Pancreas (tissue), 10 donors: ENCODE measurements at regions not wholly inside any gene's neighbourhood (a gene's known extent, or its start where the extent isn't known, plus 50 kb on each side); places are given as distances from the start of the nearest gene placed in this dataset.

Experiments used
- ATAC-seq, 4 donors: fragments of 200-7000 bp; cut with Tn5 transposase; one replicate each; pipeline versions ENCODE4 v1.8.0 to v1.9.1; 2020; ENCODE audit warnings: mild to moderate bottlenecking in 4 of 4, moderate library complexity in 4 of 4
- DNase-seq, 6 donors: peaks; one replicate each; pipeline ENCODE4 v3.0.0-alpha.2; 2020
- FAIRE-seq: peaks from 2 replicates; lab custom pipeline; 2012; peaks lifted over from hg19 to GRCh38; lab: Jason Lieb, UNC
- H3K27ac ChIP-seq, 4 donors: fragments of 200-600 bp; sonication (generic); 1 replicate in 3 of 4; 2 replicates in 1 of 4; pipeline versions ENCODE4 v1.5.0 to v1.8.0; 2020
- H3K27me3 ChIP-seq, 4 donors: fragments of 200-600 bp; one replicate each; pipeline ENCODE4 v1.8.0; 2021
- H3K36me3 ChIP-seq, 3 donors: fragments of 200-600 bp; sonication (generic) in 1 of 3; one replicate each; pipeline versions ENCODE4 v1.5.0 to v1.8.0; 2020 to 2021
- H3K4me1 ChIP-seq, 3 donors: fragments of 200-600 bp; one replicate each; pipeline ENCODE4 v1.8.0; 2021
- H3K4me3 ChIP-seq, 4 donors: fragments of 200-600 bp; sonication (generic) in 2 of 4; one replicate each; pipeline versions ENCODE4 v1.5.0 to v1.8.0; 2020 to 2021
- H3K9me3 ChIP-seq, 4 donors: fragments of 200-600 bp; one replicate each; pipeline ENCODE4 v1.8.0; 2021
- WGBS, 2 donors: extraction: QIAGEN DNeasy Blood & Tissue Kit; methylation state at CpG; one replicate each; pipeline ENCODE4 v1.1.7; 2013; 5-methylcytosine and 5-hydroxymethylcytosine counted together
- intact Hi-C, 3 donors: fragments of 100-400 bp; cut with DNase I; formaldehyde crosslinking; loops; one replicate each; pipeline versions ENCODE4 v1.11.1 to v1.14.2; 2022
- TF ChIP-seq, protein P1 (sequence below), 4 donors: fragments of 200-600 bp; sonication (generic) in 3 of 4; IDR thresholded peaks; one replicate each; pipeline versions ENCODE4 v1.5.0 to v1.8.0; 2021; ENCODE audit warnings: antibody characterized with exemption in 4 of 4
- donor health status: healthy with polysubstance abuse.
- donor health status: DM: no; HTN: no; CAD: no; lungs with moderate emphysema.
- donor health status: DM: no; HTN: no; CAD: no.
- donor health status: control.
- donor health status: control.
- donor health status: Bipolar disorder and iron deficiency.
- donor health status: DM: yes; HTN: yes; CAD: no.
- donor health status: DM: no; HTN: no; CAD: no.
- donor health status: DM: no; HTN: no; CAD: no.
- donor health status: DM: yes; HTN: yes; CAD: no.

DNA sequence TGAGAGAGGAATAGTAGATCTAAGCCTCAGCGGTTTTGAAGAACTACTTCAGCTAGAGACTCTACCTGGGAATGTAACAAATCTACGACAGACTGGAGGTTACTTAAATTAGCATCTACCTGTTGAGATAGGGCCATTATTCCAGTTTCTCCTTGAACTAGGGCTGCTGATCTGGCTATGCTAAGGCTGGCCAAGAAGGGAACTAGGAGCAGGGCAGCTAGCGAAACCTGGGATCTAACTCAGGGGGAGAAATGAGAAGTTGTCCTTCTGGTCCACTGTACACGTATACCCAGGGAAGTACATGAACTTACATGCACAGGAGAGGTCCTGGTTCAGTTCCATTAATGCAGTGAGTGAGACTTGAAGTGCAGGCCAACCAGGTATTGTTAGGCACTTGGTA lies 156.7 kb downstream of the TRIM27 start:
- WGBS, 2 donors: 17 to 19% methylated on average over 4 of the region's 4 CpGs

DNA sequence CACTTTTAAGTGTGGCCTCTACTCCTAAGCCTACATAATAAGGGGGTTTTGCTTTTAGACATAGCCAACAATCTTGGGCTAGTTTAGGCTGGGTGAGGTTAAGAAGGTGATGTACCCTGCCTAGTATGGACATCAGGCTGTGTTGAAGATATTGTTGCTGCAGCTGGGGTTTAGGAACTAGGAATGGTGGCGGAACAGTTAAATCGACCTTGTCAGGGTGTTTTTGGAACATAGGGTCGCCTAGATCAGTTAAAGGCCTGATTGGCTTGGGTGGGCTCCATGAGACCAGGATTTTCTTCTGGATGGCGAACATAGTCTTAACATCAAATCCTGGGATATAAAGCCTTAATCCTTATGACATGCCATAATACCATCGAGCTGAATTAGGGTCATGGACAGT lies 156.1 kb downstream of the TRIM27 start:
- TF ChIP-seq, protein P1, sequence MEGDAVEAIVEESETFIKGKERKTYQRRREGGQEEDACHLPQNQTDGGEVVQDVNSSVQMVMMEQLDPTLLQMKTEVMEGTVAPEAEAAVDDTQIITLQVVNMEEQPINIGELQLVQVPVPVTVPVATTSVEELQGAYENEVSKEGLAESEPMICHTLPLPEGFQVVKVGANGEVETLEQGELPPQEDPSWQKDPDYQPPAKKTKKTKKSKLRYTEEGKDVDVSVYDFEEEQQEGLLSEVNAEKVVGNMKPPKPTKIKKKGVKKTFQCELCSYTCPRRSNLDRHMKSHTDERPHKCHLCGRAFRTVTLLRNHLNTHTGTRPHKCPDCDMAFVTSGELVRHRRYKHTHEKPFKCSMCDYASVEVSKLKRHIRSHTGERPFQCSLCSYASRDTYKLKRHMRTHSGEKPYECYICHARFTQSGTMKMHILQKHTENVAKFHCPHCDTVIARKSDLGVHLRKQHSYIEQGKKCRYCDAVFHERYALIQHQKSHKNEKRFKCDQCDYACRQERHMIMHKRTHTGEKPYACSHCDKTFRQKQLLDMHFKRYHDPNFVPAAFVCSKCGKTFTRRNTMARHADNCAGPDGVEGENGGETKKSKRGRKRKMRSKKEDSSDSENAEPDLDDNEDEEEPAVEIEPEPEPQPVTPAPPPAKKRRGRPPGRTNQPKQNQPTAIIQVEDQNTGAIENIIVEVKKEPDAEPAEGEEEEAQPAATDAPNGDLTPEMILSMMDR (IDR thresholded peaks at IDR 0.05): no peak
- no peak for DNase-seq
- intact Hi-C loops: no loop called here
- Histone ChIP-seq H3K27ac (no peak overlapping the region), H3K9me3 (no peaks in the 10 kb centered on the region), H3K36me3 (no peaks in the 10 kb centered on the region), H3K4me1 (no peaks in the 10 kb centered on the region), H3K4me3 (no peak overlapping the region), H3K27me3 (peaks cover 4 to 87% (median 26%) of the 10 kb centered on the region in 4 donors)
- no peak for ATAC-seq
- 27 to 32% methylated on average over 5 of the region's 5 CpGs for WGBS, 2 donors
- FAIRE-seq: no peak

More for the DNA sequence above, 156.7 kb downstream of the TRIM27 start:
- Histone ChIP-seq H3K4me3 (no peak overlapping the region), H3K4me1 (no peaks in the 10 kb centered on the region), H3K27me3 (peaks cover 4 to 89% (median 26%) of the 10 kb centered on the region in 4 donors), H3K9me3 (no peaks in the 10 kb centered on the region), H3K36me3 (no peaks in the 10 kb centered on the region), H3K27ac (no peak overlapping the region)
- DNase-seq: no peak
- ATAC-seq: no peak
- no peak for FAIRE-seq
- intact Hi-C loops: no loop called here
- TF ChIP-seq, protein P1 (IDR thresholded peaks at IDR 0.05): no peak

DNA sequence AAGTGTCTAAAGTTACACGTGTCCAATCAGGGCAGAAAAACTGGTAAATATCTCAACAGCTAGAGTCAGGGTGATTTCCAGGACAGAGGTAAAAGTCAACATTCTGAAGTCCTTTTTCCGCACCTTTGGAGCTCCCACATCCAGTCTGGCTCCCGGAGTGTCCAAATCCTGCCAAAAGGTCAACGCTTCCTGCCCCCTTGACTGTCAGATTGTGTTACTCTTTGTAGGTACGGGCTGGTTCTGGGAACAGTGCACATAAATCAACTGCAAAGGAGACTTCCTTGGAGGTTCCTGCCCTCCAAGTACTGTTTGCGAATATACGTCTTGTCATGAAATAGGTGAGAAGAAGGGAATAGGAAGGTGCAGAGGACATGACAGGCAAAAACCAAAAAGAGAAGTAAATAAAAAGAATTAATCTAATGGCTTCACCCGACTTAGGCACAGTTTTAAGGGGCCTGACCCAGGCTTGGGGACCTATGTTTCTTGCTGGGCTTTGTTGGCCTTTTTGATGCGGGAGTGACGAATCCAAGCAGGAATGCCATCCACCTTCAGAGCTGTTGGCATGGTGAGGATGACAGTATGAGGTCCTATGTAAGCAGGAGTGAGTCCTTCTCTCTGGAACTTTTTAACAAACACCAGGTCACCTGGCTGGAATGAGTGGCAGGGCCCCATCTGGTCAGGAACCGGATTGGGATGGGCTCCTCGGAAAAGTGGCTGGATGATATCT lies 155.4 kb downstream of the TRIM27 start:
- H3K36me3 ChIP-seq: no peaks in the 10 kb centered on the region
- H3K9me3 ChIP-seq: no peaks in the 10 kb centered on the region
- no peak overlapping the region for H3K4me3 ChIP-seq
- WGBS, 2 donors: 16 to 19% methylated on average over 12 of the region's 12 CpGs
- H3K27ac ChIP-seq: no peak overlapping the region
- TF ChIP-seq, protein P1 (IDR thresholded peaks at IDR 0.05): no peak
- FAIRE-seq (no peak), DNase-seq (no peak), ATAC-seq (no peak)
- no peaks in the 10 kb centered on the region for H3K4me1 ChIP-seq
- intact Hi-C loops: no loop called here
- H3K27me3 ChIP-seq: peaks cover 4 to 87% (median 26%) of the 10 kb centered on the region in 4 donors

DNA sequence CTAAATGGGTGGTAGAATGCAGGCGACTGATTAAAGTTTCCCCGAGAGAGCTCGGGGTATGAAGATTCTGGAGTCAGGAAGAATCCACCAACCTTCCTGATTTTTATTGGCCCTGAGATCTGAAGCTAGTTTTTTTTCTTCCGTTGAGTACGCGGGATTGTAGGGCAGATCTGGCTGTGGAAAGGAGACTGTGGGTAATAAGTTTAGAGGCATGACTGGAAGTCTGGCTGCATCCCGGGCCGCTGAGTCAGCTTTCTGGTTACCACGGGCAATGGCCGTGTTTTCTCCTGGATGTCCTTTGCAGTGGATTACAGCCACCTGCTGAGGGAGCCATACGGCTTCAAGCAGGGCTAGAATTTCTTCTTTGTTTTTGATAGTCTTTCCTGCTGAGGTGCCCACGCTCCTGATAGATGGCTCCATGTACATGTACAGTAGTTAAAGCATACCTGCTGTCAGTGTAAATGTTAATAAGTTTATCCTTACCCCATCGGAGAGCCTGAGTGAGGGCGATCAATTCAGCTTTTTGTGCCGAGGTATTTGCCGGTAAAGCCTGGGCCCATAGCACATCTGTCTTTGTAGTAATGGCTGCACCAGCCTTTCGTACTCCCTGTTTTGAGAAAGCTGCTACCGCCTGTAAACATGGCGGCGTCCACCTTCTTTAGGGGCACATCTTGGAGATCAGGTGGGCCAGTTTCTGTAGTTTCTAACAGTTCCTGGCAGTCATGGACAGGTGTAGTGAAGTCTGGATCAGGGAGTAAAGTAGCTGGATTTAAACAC lies 154.0 kb downstream of the TRIM27 start:
- DNase-seq: no peak
- TF ChIP-seq, protein P1 (IDR thresholded peaks at IDR 0.05): no peak
- H3K4me1 ChIP-seq: no peaks in the 10 kb centered on the region
- H3K27me3 ChIP-seq: peaks cover 0 to 87% (median 20%) of the 10 kb centered on the region in 4 donors
- H3K27ac ChIP-seq: no peak overlapping the region
- no peak overlapping the region for H3K4me3 ChIP-seq
- no peaks in the 10 kb centered on the region for H3K36me3 ChIP-seq
- FAIRE-seq: no peak
- ATAC-seq: no peak
- intact Hi-C loops: no loop called here
- H3K9me3 ChIP-seq: no peaks in the 10 kb centered on the region
- WGBS, 2 donors: 6 to 7% methylated on average over 20 of the region's 20 CpGs
